ENCODE measurements at regions not wholly inside any gene's neighbourhood (a gene's known extent, or its start where the extent isn't known, plus 50 kb on each side); places are given as distances from the start of the nearest gene placed in this dataset.

- no peak for DNase-seq (ENCODE audit: low read depth)
- TF ChIP-seq CTCF (conservative IDR thresholded peaks at IDR 0.05; ENCODE audit: low read depth, low read length): no peak
Measured at GRCh38 chr1:199901341-199901740, 126.2 kb upstream of the NR5A2 start.

GRCh38 chr1:199907361-199907760 lies 120.1 kb upstream of the NR5A2 start:
- TF ChIP-seq CTCF (conservative IDR thresholded peaks at IDR 0.05; ENCODE audit: low read depth, low read length): no peak
- DNase-seq (ENCODE audit: low read depth): no peak
- H3K4me3 ChIP-seq (ENCODE audit: low read depth, low read length): no peak overlapping the region

More at GRCh38 chr1:199901341-199901740, 126.2 kb upstream of the NR5A2 start:
- no peak overlapping the region for H3K4me3 ChIP-seq (ENCODE audit: low read depth, low read length)

GRCh38 chr1:199909137-199909536 lies 118.4 kb upstream of the NR5A2 start:
- H3K4me3 ChIP-seq (ENCODE audit: low read depth, low read length): no peak overlapping the region
- no peak for DNase-seq (ENCODE audit: low read depth)
- TF ChIP-seq CTCF (conservative IDR thresholded peaks at IDR 0.05; ENCODE audit: low read depth, low read length): no peak

GRCh38 chr1:199913318-199913717 lies 114.2 kb upstream of the NR5A2 start:
- no peak for DNase-seq (ENCODE audit: low read depth)
- H3K4me3 ChIP-seq (ENCODE audit: low read depth, low read length): no peak overlapping the region
- TF ChIP-seq CTCF (conservative IDR thresholded peaks at IDR 0.05; ENCODE audit: low read depth, low read length): no peak

- no peak for DNase-seq (ENCODE audit: low read depth)
- H3K4me3 ChIP-seq (ENCODE audit: low read depth, low read length): no peak overlapping the region
- TF ChIP-seq CTCF (conservative IDR thresholded peaks at IDR 0.05; ENCODE audit: low read depth, low read length): no peak
Measured at GRCh38 chr1:199914546-199914945, 113.0 kb upstream of the NR5A2 start.

- DNase-seq (ENCODE audit: low read depth): no peak
- no peak for TF ChIP-seq CTCF (conservative IDR thresholded peaks at IDR 0.05; ENCODE audit: low read depth, low read length)
- H3K4me3 ChIP-seq (ENCODE audit: low read depth, low read length): no peak overlapping the region
Measured at GRCh38 chr1:199918196-199918769, 109.2 kb upstream of the NR5A2 start.

- no peak overlapping the region for H3K4me3 ChIP-seq (ENCODE audit: low read depth, low read length)
- TF ChIP-seq CTCF (conservative IDR thresholded peaks at IDR 0.05; ENCODE audit: low read depth, low read length): no peak
- DNase-seq (ENCODE audit: low read depth): no peak
Measured at GRCh38 chr1:199920635-199921034, 106.9 kb upstream of the NR5A2 start.

Data from epithelial cell of proximal tubule (primary cell).